ENCODE measurements at regions not wholly inside any gene's neighbourhood (a gene's known extent, or its start where the extent isn't known, plus 50 kb on each side); places are given as distances from the start of the nearest gene placed in this dataset.
"Not testable (repeated sequence)": the region's sequence is repeated elsewhere in the genome, so short reads cannot be mapped to it uniquely, and the experiment has no call there.

GRCh38 chrX:142972147-142972809 is 53.5 kb upstream of the SPANXN4 start:
- DNase-seq; H2AFZ ChIP-seq (replicated peaks; ENCODE audit: low read length, poor library complexity); H3K18ac ChIP-seq (ENCODE audit: low read depth, low read length); H4K20me1 ChIP-seq (ENCODE audit: insufficient read depth, low read length); H3K4ac ChIP-seq (ENCODE audit: low read depth, low read length); H3K9me1 ChIP-seq (ENCODE audit: insufficient read depth, low read length); dilution Hi-C loops (cut with HindIII; ENCODE audit: low sequenced_read_pairs, unreplicated experiment); in situ Hi-C loops (cut with MboI; ENCODE audit: low sequenced_read_pairs); H2BK120ac ChIP-seq (ENCODE audit: low read depth, low read length); H4K8ac ChIP-seq (ENCODE audit: low read depth in 2 of 2, low read length in 2 of 2); H4K91ac ChIP-seq (ENCODE audit: insufficient read depth, low read depth, low read length); H2BK5ac ChIP-seq (ENCODE audit: low read depth, low read length, poor library complexity, severe bottlenecking); H3K79me1 ChIP-seq (ENCODE audit: low read depth in 1 of 2, low read length in 2 of 2); intact Hi-C loops (cut with micrococcal nuclease); POLR2A ChIA-PET (ENCODE audit: unreplicated experiment); H2AK5ac ChIP-seq (ENCODE audit: low read depth, low read length); H2BK20ac ChIP-seq (ENCODE audit: low read depth, low read length); H3K4me2 ChIP-seq (ENCODE audit: low read depth, low read length); H2AK9ac ChIP-seq (replicated peaks; ENCODE audit: low read depth, low read length, poor library complexity); H3K36me3 ChIP-seq (ENCODE audit: control insufficient read depth, insufficient read depth, low read length); H2BK15ac ChIP-seq (ENCODE audit: low read depth, low read length); H3K23ac ChIP-seq (ENCODE audit: low read depth, low read length); H3K27me3 ChIP-seq (ENCODE audit: control insufficient read depth, insufficient read depth, low read length); CTCF ChIA-PET; H3K27ac ChIP-seq (ENCODE audit: insufficient read depth, low read length); BruUV-seq (replicated peaks); ATAC-seq (ENCODE audit: low read depth); H3K4me1 ChIP-seq (ENCODE audit: control insufficient read depth, insufficient read depth, low read length); H3K4me3 ChIP-seq (ENCODE audit: insufficient read depth, low read depth, low read length); H3K9ac ChIP-seq (ENCODE audit: low read depth, low read length); H4K5ac ChIP-seq (ENCODE audit: low read depth, low read length); H3K56ac ChIP-seq (ENCODE audit: extremely low read depth, insufficient read depth, low read length); H3K9me3 ChIP-seq (ENCODE audit: control insufficient read depth, insufficient read depth, low read length); H3K14ac ChIP-seq (replicated peaks; ENCODE audit: low read depth, low read length): not testable (repeated sequence)
- no CpG with 5 or more reads among the region's 27 CpGs for WGBS, 2 experiments (ENCODE audit: extremely low coverage in 2 of 2, insufficient read length in 1 of 2)
